ENCODE measurements at regions not wholly inside any gene's neighbourhood (a gene's known extent, or its start where the extent isn't known, plus 50 kb on each side); places are given as distances from the start of the nearest gene placed in this dataset.

DNA sequence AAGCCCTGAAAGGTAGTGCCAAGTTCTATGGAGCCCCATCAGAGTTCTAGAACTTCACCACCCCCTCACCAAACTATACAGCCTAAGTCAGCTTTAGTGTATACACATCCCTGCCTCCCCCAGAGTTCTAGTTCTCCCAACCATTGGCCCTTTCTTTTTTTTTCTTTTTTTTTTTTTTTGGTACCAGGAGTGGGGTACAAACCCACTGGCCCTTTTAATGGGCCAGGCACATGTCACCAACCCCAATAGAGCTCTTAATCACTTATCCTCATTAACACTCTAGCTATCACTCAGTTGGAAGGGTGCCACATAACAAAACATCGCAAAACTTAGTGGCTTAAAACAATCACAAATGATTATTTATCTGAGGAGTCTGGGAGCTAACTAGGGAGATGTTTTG, 588.6 kb downstream of the BCOR start:
- intact Hi-C loops (cut with DNase I), result no loop called here

GRCh38 chrX:39513836-39514235, 583.9 kb downstream of the BCOR start:
- Histone ChIP-seq H3K9me3 (no peaks in the 10 kb centered on the region), H3K27me3 (peaks cover 0 to 9% (median 0%) of the 10 kb centered on the region in 4 donors), H3K36me3 (no peaks in the 10 kb centered on the region), H3K4me3 (no peak overlapping the region), H3K4me1 (no peaks in the 10 kb centered on the region), H3K27ac (no peak overlapping the region)
- FAIRE-seq (no peak), ATAC-seq (no peak), DNase-seq (no peak)
- intact Hi-C loops (cut with DNase I), result loop anchor here in 1 of 3 donors (10.0 kb wide), 1 partner anchor 671 kb away; no protein-coding TSS in a partner anchor
- TF ChIP-seq CTCF (IDR thresholded peaks at IDR 0.05), result no peak
- WGBS, 2 donors, result 68 to 75% methylated on average over 5 of the region's 5 CpGs

More for the DNA sequence above, 588.6 kb downstream of the BCOR start:
- H3K4me3 ChIP-seq, result no peak overlapping the region
- TF ChIP-seq CTCF (IDR thresholded peaks at IDR 0.05), result no peak
- no peaks in the 10 kb centered on the region for H3K4me1 ChIP-seq
- no peaks in the 10 kb centered on the region for H3K9me3 ChIP-seq
- ATAC-seq (no peak), DNase-seq (no peak), FAIRE-seq (no peak)
- H3K27me3 ChIP-seq, result peaks cover 0 to 8% (median 3%) of the 10 kb centered on the region in 4 donors
- no peak overlapping the region for H3K27ac ChIP-seq
- WGBS, 2 donors, result 82 to 100% methylated on average over 1 of the region's 1 CpG
- no peaks in the 10 kb centered on the region for H3K36me3 ChIP-seq

DNA sequence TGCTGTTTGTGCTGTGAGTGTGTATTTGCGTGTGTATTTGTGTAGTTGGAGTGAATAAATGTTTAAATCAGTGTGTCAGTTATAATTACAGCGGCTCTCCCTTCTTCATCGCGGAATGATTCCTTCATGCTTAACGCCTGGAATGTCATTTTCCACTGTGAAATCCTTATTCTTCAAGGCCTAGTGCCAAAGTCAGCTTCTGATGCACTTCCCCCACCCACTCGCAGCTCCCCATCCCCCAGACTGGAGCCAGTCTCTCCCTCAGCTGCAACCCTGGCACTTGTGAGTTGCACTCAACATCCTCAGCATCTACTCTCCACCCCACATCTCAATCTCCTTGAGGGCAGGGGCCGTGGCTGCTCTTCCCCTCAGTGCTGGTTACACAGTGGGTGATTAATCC, 583.0 kb downstream of the BCOR start:
- Histone ChIP-seq H3K4me3 (no peak overlapping the region), H3K36me3 (no peaks in the 10 kb centered on the region), H3K27ac (no peak overlapping the region), H3K27me3 (peaks cover 0 to 10% (median 0%) of the 10 kb centered on the region in 4 donors), H3K9me3 (no peaks in the 10 kb centered on the region), H3K4me1 (no peaks in the 10 kb centered on the region)
- ATAC-seq (no peak), DNase-seq (no peak), FAIRE-seq (no peak)
- TF ChIP-seq CTCF (IDR thresholded peaks at IDR 0.05), result no peak
- 71 to 81% methylated on average over 7 of the region's 7 CpGs for WGBS, 2 donors
- intact Hi-C loops (cut with DNase I), result loop anchor here in 1 of 3 donors (10.0 kb wide), 1 partner anchor 670 kb away; no protein-coding TSS in a partner anchor

DNA sequence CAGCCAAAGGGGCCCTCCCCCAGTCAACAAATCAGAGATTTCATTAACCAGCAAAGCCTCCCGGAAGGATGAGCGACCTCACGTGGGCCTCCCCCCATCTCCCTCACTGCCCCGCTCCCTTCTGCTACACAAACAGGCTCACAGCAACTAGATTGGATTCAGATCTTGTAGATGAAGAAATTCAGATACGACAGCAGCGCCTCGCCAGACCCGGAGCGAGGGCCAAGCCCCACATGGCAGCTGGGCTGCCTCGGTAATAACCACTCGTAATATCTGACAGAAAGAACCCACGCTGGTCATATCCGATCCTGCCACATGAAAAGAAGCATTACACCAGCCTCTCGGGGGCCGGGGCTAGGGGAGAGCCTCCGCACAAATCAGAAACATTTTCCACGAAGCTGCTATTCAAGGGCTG, 581.3 kb downstream of the BCOR start:
- H3K27ac ChIP-seq, result no peak overlapping the region
- intact Hi-C loops (cut with DNase I), result loop anchor here in 1 of 3 donors (10.0 kb wide), 1 partner anchor 668 kb away; no protein-coding TSS in a partner anchor
- 87 to 90% methylated on average over 17 of the region's 17 CpGs for WGBS, 2 donors
- no peak for TF ChIP-seq CTCF (IDR thresholded peaks at IDR 0.05)
- no peak for FAIRE-seq
- no peaks in the 10 kb centered on the region for H3K4me1 ChIP-seq
- no peaks in the 10 kb centered on the region for H3K9me3 ChIP-seq
- no peak for ATAC-seq
- no peaks in the 10 kb centered on the region for H3K36me3 ChIP-seq
- DNase-seq, result no peak
- no peak overlapping the region for H3K4me3 ChIP-seq
- H3K27me3 ChIP-seq, result peaks cover 0 to 14% (median 0%) of the 10 kb centered on the region in 4 donors

DNA sequence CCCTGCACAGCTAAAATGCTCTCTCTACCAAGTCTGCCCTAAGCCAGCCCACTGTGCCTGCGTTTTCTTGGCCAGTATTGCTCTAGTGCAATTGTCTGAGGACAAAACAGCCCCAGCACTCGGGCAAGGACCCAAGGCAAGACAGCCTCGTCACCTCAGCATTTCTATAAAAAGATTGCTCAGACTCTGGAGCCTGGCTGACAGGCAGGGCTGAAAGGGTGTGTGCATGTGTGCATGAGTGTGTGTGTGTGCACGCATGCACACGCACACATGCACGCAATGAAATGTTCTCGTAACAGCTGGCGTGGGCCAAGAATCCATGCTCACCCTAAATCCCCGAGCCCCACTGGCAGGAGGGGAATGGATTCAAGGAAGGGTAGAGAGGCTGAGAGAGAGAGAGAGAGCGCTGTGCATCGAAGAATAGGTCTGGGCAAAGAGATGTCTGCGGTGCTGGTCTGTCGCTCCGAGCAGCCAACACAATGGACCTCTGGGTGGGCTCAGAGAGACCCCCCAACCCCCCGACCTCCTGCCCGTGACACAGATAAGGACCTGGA, 579.2 kb downstream of the BCOR start:
- no peak for FAIRE-seq

More for the DNA sequence above, 579.2 kb downstream of the BCOR start:
- TF ChIP-seq CTCF (IDR thresholded peaks at IDR 0.05), result no peak
- no peaks in the 10 kb centered on the region for H3K4me1 ChIP-seq
- DNase-seq (no peak), ATAC-seq (peak in 3 of 4 donors; percentile 24 to 45 (median 26))
- 31 to 50% methylated on average over 16 of the region's 16 CpGs for WGBS, 2 donors
- peaks cover 0 to 10% (median 0%) of the 10 kb centered on the region in 4 donors for H3K27me3 ChIP-seq
- no peaks in the 10 kb centered on the region for H3K36me3 ChIP-seq
- H3K4me3 ChIP-seq, result peak overlapping the region in 1 of 4 donors; percentile 19
- no peaks in the 10 kb centered on the region for H3K9me3 ChIP-seq
- intact Hi-C loops (cut with DNase I), result loop anchor here in 1 of 3 donors (10.0 kb wide), 1 partner anchor 666 kb away; no protein-coding TSS in a partner anchor
- H3K27ac ChIP-seq, result no peak overlapping the region
